Esophagus squamous epithelium (tissue), 5 donors: ENCODE measurements at regions not wholly inside any gene's neighbourhood (a gene's known extent, or its start where the extent isn't known, plus 50 kb on each side); places are given as distances from the start of the nearest gene placed in this dataset.

ENCODE experiments used
- DNase-seq: peaks from one replicate; lab custom pipeline; 2025; lab: John Stamatoyannopoulos, UW
- H3K27ac ChIP-seq, 4 donors: fragments of 200-600 bp; sonication (generic); one replicate each; pipeline ENCODE4 v1.5.1; 2016 to 2019; ENCODE audit warnings: mild to moderate bottlenecking in 1 of 4
- H3K27me3 ChIP-seq, 4 donors: fragments of 200-600 bp; sonication (generic); 1 replicate in 3 of 4; 2 replicates in 1 of 4; pipeline versions ENCODE4 v1.5.1 to v1.6.0; 2017 to 2021; ENCODE audit warnings: antibody characterized with exemption in 1 of 4
- H3K36me3 ChIP-seq, 3 donors: fragments of 200-600 bp; sonication (generic); one replicate each; pipeline ENCODE4 v1.5.1; 2016 to 2019
- H3K4me1 ChIP-seq, 3 donors: fragments of 200-600 bp; sonication (generic); one replicate each; pipeline ENCODE4 v1.5.1; 2017 to 2019
- H3K4me3 ChIP-seq, 4 donors: fragments of 200-600 bp; sonication (generic); 1 replicate in 3 of 4; 2 replicates in 1 of 4; pipeline ENCODE4 v1.5.1; 2016 to 2019; ENCODE audit warnings: mild to moderate bottlenecking in 2 of 4, moderate library complexity in 1 of 4
- H3K9me3 ChIP-seq, 3 donors: fragments of 200-600 bp; sonication (generic); one replicate each; pipeline ENCODE4 v1.5.1; 2016 to 2019
- CTCF ChIP-seq, 6 experiments: fragments of 450-650 bp in 4 of 6; fragments of 200-600 bp in 2 of 6; sonication (generic) in 2 of 6; IDR thresholded peaks; one replicate each; pipeline ENCODE4 v1.5.1; 2016 to 2019; ENCODE audit warnings: antibody characterized with exemption in 6 of 6, mild to moderate bottlenecking in 4 of 6, moderate library complexity in 4 of 6
- POLR2A ChIP-seq, 4 donors: fragments of 450-650 bp; IDR thresholded peaks; one replicate each; pipeline ENCODE4 v1.6.1; 2017; ENCODE audit warnings: antibody characterized with exemption in 4 of 4, mild to moderate bottlenecking in 4 of 4, moderate library complexity in 3 of 4
- WGBS, 2 donors: methylation state at CpG; one replicate each; pipeline ENCODE4 v1.1.5; 2018; 5-methylcytosine and 5-hydroxymethylcytosine counted together
- intact Hi-C: fragments of 100-400 bp; cut with DNase I; formaldehyde crosslinking; loops from one replicate; pipeline ENCODE4 v1.15.0; 2022
- donor health status: DM: yes; HTN: yes; CAD: no.

- TF ChIP-seq CTCF (IDR thresholded peaks at IDR 0.05), result no peak
- TF ChIP-seq POLR2A (IDR thresholded peaks at IDR 0.05), result no peak
- intact Hi-C loops, result no loop called here
- no peak overlapping the region for H3K4me3 ChIP-seq
- no peak overlapping the region for H3K27ac ChIP-seq
- no peaks in the 10 kb centered on the region for H3K9me3 ChIP-seq
- WGBS, 2 donors, result 79 to 86% methylated on average over 4 of the region's 4 CpGs
- no peaks in the 10 kb centered on the region for H3K36me3 ChIP-seq
- no peak for DNase-seq
- no peaks in the 10 kb centered on the region for H3K4me1 ChIP-seq
- H3K27me3 ChIP-seq, result no peaks in the 10 kb centered on the region
Observed at GRCh38 chr13:106331116-106331515, 204.3 kb downstream of the EFNB2 start.

- no peak overlapping the region for H3K27ac ChIP-seq
- whole genome bisulfite sequencing, 2 donors, result 65 to 77% methylated on average over 5 of the region's 5 CpGs
- no peaks in the 10 kb centered on the region for H3K36me3 ChIP-seq
- H3K4me1 ChIP-seq, result no peaks in the 10 kb centered on the region
- no peak for DNase-seq
- no peaks in the 10 kb centered on the region for H3K27me3 ChIP-seq
- intact Hi-C loops, result no loop called here
- TF ChIP-seq POLR2A (IDR thresholded peaks at IDR 0.05), result no peak
- no peak for TF ChIP-seq CTCF (IDR thresholded peaks at IDR 0.05)
- no peak overlapping the region for H3K4me3 ChIP-seq
- no peaks in the 10 kb centered on the region for H3K9me3 ChIP-seq
Observed at GRCh38 chr13:106329941-106330340, 205.5 kb downstream of the EFNB2 start.

- no peaks in the 10 kb centered on the region for H3K27me3 ChIP-seq
Observed at GRCh38 chr13:106326751-106327150, 208.7 kb downstream of the EFNB2 start.

GRCh38 chr13:106324444-106324843 lies 211.0 kb downstream of the EFNB2 start:
- no peaks in the 10 kb centered on the region for H3K4me1 ChIP-seq
- DNase-seq, result no peak
- H3K27me3 ChIP-seq, result no peaks in the 10 kb centered on the region
- no peak overlapping the region for H3K27ac ChIP-seq
- 67 to 69% methylated on average over 5 of the region's 5 CpGs for WGBS, 2 donors
- H3K9me3 ChIP-seq, result peaks cover 0 to 14% (median 9%) of the 10 kb centered on the region in 3 donors
- H3K36me3 ChIP-seq, result no peaks in the 10 kb centered on the region
- TF ChIP-seq CTCF (IDR thresholded peaks at IDR 0.05) (no peak), POLR2A (IDR thresholded peaks at IDR 0.05) (no peak)
- H3K4me3 ChIP-seq, result no peak overlapping the region
- intact Hi-C loops, result no loop called here

More at GRCh38 chr13:106326751-106327150, 208.7 kb downstream of the EFNB2 start:
- no peaks in the 10 kb centered on the region for H3K4me1 ChIP-seq
- no peak overlapping the region for H3K4me3 ChIP-seq
- WGBS, 2 donors, result 86 to 95% methylated on average over 4 of the region's 4 CpGs
- DNase-seq, result no peak
- H3K27ac ChIP-seq, result no peak overlapping the region
- no peaks in the 10 kb centered on the region for H3K36me3 ChIP-seq
- TF ChIP-seq CTCF (IDR thresholded peaks at IDR 0.05) (no peak), POLR2A (IDR thresholded peaks at IDR 0.05) (no peak)
- intact Hi-C loops, result no loop called here
- peaks cover 0 to 14% (median 9%) of the 10 kb centered on the region in 3 donors for H3K9me3 ChIP-seq

GRCh38 chr13:106322628-106323027 lies 212.8 kb downstream of the EFNB2 start:
- TF ChIP-seq POLR2A (IDR thresholded peaks at IDR 0.05) (no peak), CTCF (IDR thresholded peaks at IDR 0.05) (no peak)
- Histone ChIP-seq H3K4me1 (no peaks in the 10 kb centered on the region), H3K27ac (no peak overlapping the region), H3K4me3 (no peak overlapping the region), H3K27me3 (no peaks in the 10 kb centered on the region), H3K36me3 (no peaks in the 10 kb centered on the region), H3K9me3 (peaks cover 0 to 14% (median 9%) of the 10 kb centered on the region in 3 donors)
- no peak for DNase-seq
- intact Hi-C loops, result no loop called here
